ENCODE measurements at regions not wholly inside any gene's neighbourhood (a gene's known extent, or its start where the extent isn't known, plus 50 kb on each side); places are given as distances from the start of the nearest gene placed in this dataset.

- TF ChIP-seq, protein P1, sequence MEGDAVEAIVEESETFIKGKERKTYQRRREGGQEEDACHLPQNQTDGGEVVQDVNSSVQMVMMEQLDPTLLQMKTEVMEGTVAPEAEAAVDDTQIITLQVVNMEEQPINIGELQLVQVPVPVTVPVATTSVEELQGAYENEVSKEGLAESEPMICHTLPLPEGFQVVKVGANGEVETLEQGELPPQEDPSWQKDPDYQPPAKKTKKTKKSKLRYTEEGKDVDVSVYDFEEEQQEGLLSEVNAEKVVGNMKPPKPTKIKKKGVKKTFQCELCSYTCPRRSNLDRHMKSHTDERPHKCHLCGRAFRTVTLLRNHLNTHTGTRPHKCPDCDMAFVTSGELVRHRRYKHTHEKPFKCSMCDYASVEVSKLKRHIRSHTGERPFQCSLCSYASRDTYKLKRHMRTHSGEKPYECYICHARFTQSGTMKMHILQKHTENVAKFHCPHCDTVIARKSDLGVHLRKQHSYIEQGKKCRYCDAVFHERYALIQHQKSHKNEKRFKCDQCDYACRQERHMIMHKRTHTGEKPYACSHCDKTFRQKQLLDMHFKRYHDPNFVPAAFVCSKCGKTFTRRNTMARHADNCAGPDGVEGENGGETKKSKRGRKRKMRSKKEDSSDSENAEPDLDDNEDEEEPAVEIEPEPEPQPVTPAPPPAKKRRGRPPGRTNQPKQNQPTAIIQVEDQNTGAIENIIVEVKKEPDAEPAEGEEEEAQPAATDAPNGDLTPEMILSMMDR (IDR thresholded peaks at IDR 0.05): no peak
- Histone ChIP-seq H2AFZ (no peak overlapping the region), H3K9me3 (ENCODE audit: control insufficient read depth, low read length) (no peaks in the 10 kb centered on the region), H3K9ac (no peak overlapping the region), H3K4me2 (ENCODE audit: low read length) (no peak overlapping the region), H3K79me2 (no peaks in the 10 kb centered on the region), H3K4me1 (no peaks in the 10 kb centered on the region), H3K36me3 (ENCODE audit: control insufficient read depth, insufficient read depth, low read length) (no peaks in the 10 kb centered on the region), H3K27me3 (ENCODE audit: control insufficient read depth, insufficient read depth, low read length) (no peaks in the 10 kb centered on the region), H3K4me3 (ENCODE audit: low read depth, low read length) (no peak overlapping the region), H3K27ac (no peak overlapping the region)
These were observed 256.3 kb upstream of the C1orf174 start for GRCh38 chr1:4156241-4156973.

DNA sequence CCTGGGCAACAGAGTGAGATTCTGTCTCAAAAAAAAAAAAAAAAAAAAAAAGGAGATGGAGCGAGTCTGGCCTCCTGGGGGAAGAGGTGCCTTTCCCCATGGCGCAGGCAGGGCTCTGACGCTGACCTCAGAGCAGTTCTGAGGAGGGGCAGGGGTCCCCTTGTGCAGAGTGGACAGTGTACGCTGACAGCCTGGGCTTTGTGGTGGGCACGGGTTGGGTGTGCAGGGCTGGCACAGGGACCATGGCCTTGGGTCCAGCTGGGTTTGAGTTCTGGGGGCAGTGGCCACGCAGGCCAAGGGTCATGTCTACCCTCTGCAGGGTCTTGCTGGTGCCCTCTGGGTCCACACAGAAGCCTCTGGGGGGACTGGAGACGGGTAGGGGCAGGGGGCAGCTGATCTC, 260.1 kb upstream of the C1orf174 start:
- no peaks in the 10 kb centered on the region for H3K36me3 ChIP-seq (ENCODE audit: control insufficient read depth, insufficient read depth, low read length)
- H3K4me3 ChIP-seq (ENCODE audit: low read depth, low read length): no peak overlapping the region
- no peaks in the 10 kb centered on the region for H3K79me2 ChIP-seq
- H2AFZ ChIP-seq: no peak overlapping the region
- TF ChIP-seq, protein P1 (IDR thresholded peaks at IDR 0.05): no peak
- no peaks in the 10 kb centered on the region for H3K9me3 ChIP-seq (ENCODE audit: control insufficient read depth, low read length)
- no peak overlapping the region for H3K9ac ChIP-seq
- H3K4me2 ChIP-seq (ENCODE audit: low read length): no peak overlapping the region
- no peaks in the 10 kb centered on the region for H3K27me3 ChIP-seq (ENCODE audit: control insufficient read depth, insufficient read depth, low read length)
- no peaks in the 10 kb centered on the region for H3K4me1 ChIP-seq
- no peak overlapping the region for H3K27ac ChIP-seq

- H3K4me1 ChIP-seq: no peaks in the 10 kb centered on the region
- H3K27ac ChIP-seq: no peak overlapping the region
- no peaks in the 10 kb centered on the region for H3K36me3 ChIP-seq (ENCODE audit: control insufficient read depth, insufficient read depth, low read length)
- no peak overlapping the region for H3K4me2 ChIP-seq (ENCODE audit: low read length)
- H3K79me2 ChIP-seq: no peaks in the 10 kb centered on the region
- no peak overlapping the region for H3K9ac ChIP-seq
- TF ChIP-seq, protein P1 (IDR thresholded peaks at IDR 0.05): no peak
- no peak overlapping the region for H3K4me3 ChIP-seq (ENCODE audit: low read depth, low read length)
- no peaks in the 10 kb centered on the region for H3K9me3 ChIP-seq (ENCODE audit: control insufficient read depth, low read length)
- no peak overlapping the region for H2AFZ ChIP-seq
- no peaks in the 10 kb centered on the region for H3K27me3 ChIP-seq (ENCODE audit: control insufficient read depth, insufficient read depth, low read length)
These were observed 261.4 kb upstream of the C1orf174 start for GRCh38 chr1:4161366-4162006.

- Histone ChIP-seq H3K36me3 (ENCODE audit: control insufficient read depth, insufficient read depth, low read length) (no peaks in the 10 kb centered on the region), H2AFZ (no peak overlapping the region), H3K4me3 (ENCODE audit: low read depth, low read length) (no peak overlapping the region), H3K79me2 (no peaks in the 10 kb centered on the region), H3K27ac (no peak overlapping the region), H3K9ac (no peak overlapping the region), H3K4me1 (no peaks in the 10 kb centered on the region), H3K27me3 (ENCODE audit: control insufficient read depth, insufficient read depth, low read length) (no peaks in the 10 kb centered on the region), H3K4me2 (ENCODE audit: low read length) (no peak overlapping the region), H3K9me3 (ENCODE audit: control insufficient read depth, low read length) (no peaks in the 10 kb centered on the region)
- TF ChIP-seq, protein P1 (IDR thresholded peaks at IDR 0.05): no peak
These were observed 264.9 kb upstream of the C1orf174 start for GRCh38 chr1:4164965-4165364.

Measured in parathyroid adenoma (tissue), 2 donors.